Right atrium auricular region (tissue), 2 donors: ENCODE measurements at regions not wholly inside any gene's neighbourhood (a gene's known extent, or its start where the extent isn't known, plus 50 kb on each side); places are given as distances from the start of the nearest gene placed in this dataset.

Source experiments
- DNase-seq: peaks from one replicate; pipeline ENCODE4 v3.0.0-alpha.2; 2019; ENCODE audit warnings: low spot score
- H3K27ac ChIP-seq, 2 donors: fragments of 200-600 bp; sonication (generic); 1 replicate in 1 of 2; 2 replicates in 1 of 2; pipeline ENCODE4 v1.5.1; 2016 to 2019
- H3K27me3 ChIP-seq, 2 donors: fragments of 200-600 bp; sonication (generic); one replicate each; pipeline versions ENCODE4 v1.5.1 to v1.6.0; 2017 to 2019
- H3K36me3 ChIP-seq: fragments of 200-600 bp; sonication (generic); one replicate; pipeline ENCODE4 v1.5.1; 2016
- H3K4me1 ChIP-seq, 2 donors: fragments of 200-600 bp; sonication (generic); one replicate each; pipeline versions ENCODE4 v1.5.1 to v1.6.0; 2017 to 2019
- H3K4me3 ChIP-seq, 2 donors: fragments of 200-600 bp; sonication (generic); 1 replicate in 1 of 2; 2 replicates in 1 of 2; pipeline ENCODE4 v1.5.1; 2017 to 2019; ENCODE audit warnings: mild to moderate bottlenecking in 1 of 2, moderate library complexity in 1 of 2
- H3K9me3 ChIP-seq, 2 donors: fragments of 200-600 bp; sonication (generic); one replicate each; pipeline ENCODE4 v1.5.1; 2019
- TF ChIP-seq, protein P1 (sequence below), 2 donors: fragments of 200-600 bp; sonication (generic); IDR thresholded peaks; one replicate each; pipeline ENCODE4 v1.5.1; 2019; ENCODE audit warnings: antibody characterized with exemption in 2 of 2

DNA sequence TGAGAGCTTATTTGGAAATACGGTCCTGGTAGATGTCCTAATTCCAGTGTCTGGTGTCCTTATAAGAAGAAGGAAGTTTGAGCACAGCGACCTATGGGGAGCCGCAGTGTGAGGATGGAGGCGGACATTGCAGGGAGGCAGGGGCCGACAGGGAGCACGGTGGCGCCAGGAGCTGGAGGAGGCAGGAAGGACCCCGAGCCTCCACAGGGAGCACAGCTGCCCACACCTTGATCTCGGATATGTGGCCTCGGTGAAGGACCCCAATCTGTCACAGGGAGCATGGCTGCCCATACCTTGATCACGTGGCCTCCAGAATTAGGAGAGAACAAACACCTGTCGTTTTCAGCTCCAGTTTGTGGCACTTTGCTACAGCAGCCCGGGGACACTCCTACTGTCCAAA, 461.6 kb upstream of the SALL3 start:
- TF ChIP-seq, protein P1, sequence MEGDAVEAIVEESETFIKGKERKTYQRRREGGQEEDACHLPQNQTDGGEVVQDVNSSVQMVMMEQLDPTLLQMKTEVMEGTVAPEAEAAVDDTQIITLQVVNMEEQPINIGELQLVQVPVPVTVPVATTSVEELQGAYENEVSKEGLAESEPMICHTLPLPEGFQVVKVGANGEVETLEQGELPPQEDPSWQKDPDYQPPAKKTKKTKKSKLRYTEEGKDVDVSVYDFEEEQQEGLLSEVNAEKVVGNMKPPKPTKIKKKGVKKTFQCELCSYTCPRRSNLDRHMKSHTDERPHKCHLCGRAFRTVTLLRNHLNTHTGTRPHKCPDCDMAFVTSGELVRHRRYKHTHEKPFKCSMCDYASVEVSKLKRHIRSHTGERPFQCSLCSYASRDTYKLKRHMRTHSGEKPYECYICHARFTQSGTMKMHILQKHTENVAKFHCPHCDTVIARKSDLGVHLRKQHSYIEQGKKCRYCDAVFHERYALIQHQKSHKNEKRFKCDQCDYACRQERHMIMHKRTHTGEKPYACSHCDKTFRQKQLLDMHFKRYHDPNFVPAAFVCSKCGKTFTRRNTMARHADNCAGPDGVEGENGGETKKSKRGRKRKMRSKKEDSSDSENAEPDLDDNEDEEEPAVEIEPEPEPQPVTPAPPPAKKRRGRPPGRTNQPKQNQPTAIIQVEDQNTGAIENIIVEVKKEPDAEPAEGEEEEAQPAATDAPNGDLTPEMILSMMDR (IDR thresholded peaks at IDR 0.05) = no peak
- H3K27ac ChIP-seq = no peak overlapping the region
- H3K4me3 ChIP-seq = no peak overlapping the region
- DNase-seq = no peak
- no peaks in the 10 kb centered on the region for H3K36me3 ChIP-seq
- H3K4me1 ChIP-seq = no peaks in the 10 kb centered on the region
- H3K27me3 ChIP-seq = no peaks in the 10 kb centered on the region
- H3K9me3 ChIP-seq = no peaks in the 10 kb centered on the region

DNA sequence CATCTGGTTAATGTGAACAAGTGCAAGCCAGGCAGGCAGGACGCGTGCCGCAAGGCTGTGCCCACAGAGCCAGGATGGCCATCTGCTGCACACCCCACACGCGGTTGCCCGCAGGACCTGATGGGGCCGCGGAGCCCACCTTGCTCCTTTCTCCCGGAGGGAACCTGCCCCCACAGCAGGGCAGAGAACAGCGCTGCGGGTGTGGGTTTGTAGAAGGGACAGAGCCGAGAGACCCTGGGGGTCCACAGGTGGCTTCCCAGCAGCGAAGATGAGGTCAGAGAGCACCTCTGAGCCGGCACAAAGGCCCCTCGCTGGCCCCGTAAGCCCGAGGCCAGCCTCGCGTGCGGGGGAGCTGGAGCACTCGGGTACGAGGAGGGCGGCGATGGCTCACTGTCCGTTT, 460.8 kb upstream of the SALL3 start:
- no peaks in the 10 kb centered on the region for H3K36me3 ChIP-seq
- no peaks in the 10 kb centered on the region for H3K27me3 ChIP-seq
- no peak for DNase-seq
- TF ChIP-seq, protein P1 (IDR thresholded peaks at IDR 0.05) = no peak
- no peaks in the 10 kb centered on the region for H3K4me1 ChIP-seq
- no peaks in the 10 kb centered on the region for H3K9me3 ChIP-seq
- H3K27ac ChIP-seq = no peak overlapping the region
- no peak overlapping the region for H3K4me3 ChIP-seq

DNA sequence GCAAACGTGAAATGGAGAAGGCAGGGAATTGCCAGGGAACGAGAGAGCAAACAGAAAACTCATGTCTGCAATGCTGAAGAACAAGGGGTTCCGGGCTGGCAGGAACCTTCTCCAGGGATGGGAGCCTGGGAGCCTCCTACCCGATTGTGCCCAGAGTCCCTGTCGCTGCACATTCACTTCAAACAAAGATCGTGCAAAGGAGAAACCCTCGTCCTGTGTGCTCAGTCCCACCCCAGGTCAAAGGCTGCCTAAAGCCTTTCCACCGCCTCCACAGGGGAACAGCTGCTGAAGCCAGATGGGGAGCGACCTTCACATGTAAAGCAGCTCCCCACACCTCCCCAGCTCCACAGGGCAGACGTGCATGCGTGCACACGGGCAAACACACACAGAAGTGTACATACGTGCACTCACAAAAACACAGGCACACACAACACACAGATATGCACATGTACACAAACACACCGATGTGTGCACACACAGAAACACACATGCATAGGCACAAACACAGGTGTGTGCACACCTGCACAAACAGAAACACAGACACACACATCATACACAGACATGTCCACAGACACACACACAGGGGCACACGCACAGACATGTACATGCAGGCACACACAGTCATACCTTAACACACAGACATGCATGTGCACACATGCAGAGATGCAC, 460.1 kb upstream of the SALL3 start:
- Histone ChIP-seq H3K9me3 (no peaks in the 10 kb centered on the region), H3K27me3 (no peaks in the 10 kb centered on the region), H3K4me3 (no peak overlapping the region), H3K4me1 (no peaks in the 10 kb centered on the region), H3K27ac (no peak overlapping the region), H3K36me3 (no peaks in the 10 kb centered on the region)
- no peak for DNase-seq
- TF ChIP-seq, protein P1 (IDR thresholded peaks at IDR 0.05) = no peak

DNA sequence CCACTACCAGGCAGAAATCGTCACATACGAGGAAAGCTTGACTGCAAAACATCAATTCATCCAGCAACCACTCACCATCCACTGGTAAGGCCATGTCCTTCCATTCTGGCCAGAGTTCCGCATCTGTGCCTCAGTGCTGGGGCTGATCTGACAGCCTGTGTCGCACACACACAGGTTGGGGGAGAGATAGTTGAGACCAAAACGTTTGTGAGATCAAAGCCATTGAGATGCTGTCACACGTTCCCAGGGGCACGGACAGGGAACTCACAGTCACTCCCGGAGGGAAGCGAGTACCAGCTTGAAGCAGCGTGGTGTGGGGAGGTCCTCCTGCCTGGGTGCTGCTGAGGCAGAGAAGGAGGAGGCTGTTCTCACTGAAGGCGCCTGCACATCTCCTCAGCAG, 458.5 kb upstream of the SALL3 start:
- H3K36me3 ChIP-seq = no peaks in the 10 kb centered on the region
- TF ChIP-seq, protein P1 (IDR thresholded peaks at IDR 0.05) = no peak
- H3K27ac ChIP-seq = no peak overlapping the region
- H3K27me3 ChIP-seq = no peaks in the 10 kb centered on the region
- no peaks in the 10 kb centered on the region for H3K4me1 ChIP-seq
- DNase-seq = no peak
- H3K4me3 ChIP-seq = no peak overlapping the region
- no peaks in the 10 kb centered on the region for H3K9me3 ChIP-seq

DNA sequence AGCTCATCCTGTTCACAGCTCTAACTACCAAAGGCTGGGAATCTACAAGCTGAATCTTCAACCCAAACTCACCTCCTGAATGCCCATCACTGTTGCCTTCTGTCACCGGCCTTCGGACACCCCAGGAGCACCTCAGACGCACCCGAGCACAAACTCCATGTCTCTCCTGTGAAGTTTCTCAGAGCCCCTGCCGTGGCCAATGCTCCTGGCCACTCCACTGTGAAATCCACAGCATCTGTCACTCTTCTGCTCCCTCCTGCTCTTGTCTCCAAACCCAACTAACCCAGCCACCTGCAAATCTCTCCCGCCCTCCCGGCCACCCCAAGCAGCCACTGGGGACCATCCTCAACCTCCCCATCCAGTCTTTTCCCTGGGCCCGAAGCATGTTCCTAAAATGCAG, 457.9 kb upstream of the SALL3 start:
- Histone ChIP-seq H3K27ac (no peak overlapping the region), H3K27me3 (no peaks in the 10 kb centered on the region), H3K4me1 (no peaks in the 10 kb centered on the region), H3K9me3 (no peaks in the 10 kb centered on the region), H3K36me3 (no peaks in the 10 kb centered on the region), H3K4me3 (no peak overlapping the region)
- DNase-seq = no peak
- TF ChIP-seq, protein P1 (IDR thresholded peaks at IDR 0.05) = no peak

DNA sequence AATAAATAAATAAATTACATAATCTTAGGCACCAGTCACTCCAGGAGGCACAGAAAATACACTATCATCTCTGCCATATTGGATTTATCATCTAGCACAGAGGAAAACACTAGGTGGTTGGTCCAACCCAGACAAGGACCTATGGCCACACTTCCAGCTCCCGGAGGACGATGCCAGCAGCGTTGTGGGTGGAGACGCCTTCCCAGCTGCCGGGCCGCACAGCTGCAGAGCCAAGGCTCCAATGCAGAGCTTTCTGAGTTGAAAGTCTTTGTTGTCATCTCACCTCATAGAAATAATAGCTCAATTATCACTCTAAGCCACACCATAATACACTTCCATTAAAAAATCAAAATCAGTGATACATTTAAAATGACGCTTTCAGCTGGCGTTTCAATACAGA, 457.1 kb upstream of the SALL3 start:
- Histone ChIP-seq H3K27ac (no peak overlapping the region), H3K27me3 (no peaks in the 10 kb centered on the region), H3K9me3 (no peaks in the 10 kb centered on the region), H3K4me1 (no peaks in the 10 kb centered on the region), H3K36me3 (no peaks in the 10 kb centered on the region), H3K4me3 (no peak overlapping the region)
- no peak for DNase-seq
- TF ChIP-seq, protein P1 (IDR thresholded peaks at IDR 0.05) = no peak
